HEK293 (cell line): ENCODE measurements at regions not wholly inside any gene's neighbourhood (a gene's known extent, or its start where the extent isn't known, plus 50 kb on each side); places are given as distances from the start of the nearest gene placed in this dataset.

Experiments
- CTCF ChIA-PET: fragments of 350-600 bp; formaldehyde crosslinking; extraction: SDS; loops from one replicate; lab custom pipeline; 2021; ENCODE audit warnings: antibody characterized with exemption; lab: Yijun Ruan, JAX
- POLR2A ChIA-PET: fragments of 300-600 bp; formaldehyde crosslinking; extraction: SDS; loops from one replicate; lab custom pipeline; 2020; ENCODE audit warnings: antibody characterized with exemption, inconsistent platforms; lab: Yijun Ruan, JAX
- H3K27ac ChIP-seq: fragments of 200-500 bp; sonication (Bioruptor generic); 2 replicates; pipeline ENCODE4 v1.5.1; 2014; ENCODE audit warnings: low read depth, low read length, control low read depth, inconsistent platforms; ENCODE audit errors: extremely low read depth
- H3K36me3 ChIP-seq, 2 experiments: fragments of 200-500 bp in 1 of 2; sonication (Bioruptor generic) in 1 of 2; 1 replicate in 1 of 2; 2 replicates in 1 of 2; pipeline ENCODE4 v1.5.1; 2014 to 2017; ENCODE audit warnings: inconsistent platforms in 2 of 2, low read length in 2 of 2; ENCODE audit not compliant: control insufficient read depth in 2 of 2, insufficient read depth in 1 of 2
- H3K4me1 ChIP-seq: fragments of 200-500 bp; sonication (Bioruptor generic); 2 replicates; pipeline ENCODE4 v1.5.1; 2014; ENCODE audit warnings: mild to moderate bottlenecking, low read length, inconsistent platforms; ENCODE audit not compliant: control insufficient read depth, insufficient read depth
- H3K4me3 ChIP-seq: 2 replicates; pipeline ENCODE4 v1.5.1; 2011; ENCODE audit warnings: low read depth, mild to moderate bottlenecking, control low read depth, low read length, moderate library complexity
- H3K9me3 ChIP-seq: fragments of 200-500 bp; sonication (Bioruptor generic); 2 replicates; pipeline ENCODE4 v1.5.1; 2014; ENCODE audit warnings: low read depth, low read length, inconsistent platforms; ENCODE audit not compliant: control insufficient read depth, insufficient read depth
- AEBP2 ChIP-seq: fragments of 450-650 bp; formaldehyde crosslinking; IDR thresholded peaks from 2 replicates; pipeline ENCODE4 v1.5.1; 2016; ENCODE audit warnings: missing biosample characterization, missing genetic modification characterization, borderline replicate concordance
- BCL11A ChIP-seq: fragments of 450-650 bp; formaldehyde crosslinking; IDR thresholded peaks from 2 replicates; pipeline ENCODE4 v1.5.1; 2016; ENCODE audit warnings: low read depth, missing biosample characterization, missing genetic modification characterization
- HOXA7 ChIP-seq: sonication (generic); formaldehyde crosslinking; IDR thresholded peaks from 2 replicates; pipeline ENCODE4 v1.8.1; 2022; ENCODE audit warnings: missing genetic modification reagents, borderline replicate concordance
- HOXC10 ChIP-seq: sonication (generic); formaldehyde crosslinking; IDR thresholded peaks from 2 replicates; pipeline ENCODE4 v1.8.1; 2023; ENCODE audit warnings: mild to moderate bottlenecking, missing genetic modification reagents
- KLF8 ChIP-seq: fragments of 450-650 bp; formaldehyde crosslinking; IDR thresholded peaks from 2 replicates; pipeline ENCODE4 v1.5.1; 2016; ENCODE audit warnings: missing biosample characterization, missing genetic modification characterization
- MYNN ChIP-seq: fragments of 450-650 bp; formaldehyde crosslinking; IDR thresholded peaks from 2 replicates; pipeline ENCODE4 v1.5.1; 2016; ENCODE audit warnings: missing biosample characterization, missing genetic modification characterization, borderline replicate concordance
- SP7 ChIP-seq: fragments of 450-650 bp; formaldehyde crosslinking; IDR thresholded peaks from 2 replicates; pipeline ENCODE4 v1.5.1; 2016; ENCODE audit warnings: missing biosample characterization, missing genetic modification characterization
- ZBTB1 ChIP-seq: fragments of 450-650 bp; formaldehyde crosslinking; IDR thresholded peaks from 2 replicates; pipeline ENCODE4 v1.5.1; 2016; ENCODE audit warnings: missing biosample characterization, missing genetic modification characterization
- ZBTB8A ChIP-seq: fragments of 450-650 bp; formaldehyde crosslinking; IDR thresholded peaks from 2 replicates; pipeline ENCODE4 v1.5.1; 2016; ENCODE audit warnings: missing biosample characterization, missing genetic modification characterization
- ZFP37 ChIP-seq: fragments of 450-650 bp; formaldehyde crosslinking; IDR thresholded peaks from 2 replicates; pipeline ENCODE4 v1.5.1; 2016; ENCODE audit warnings: missing biosample characterization, missing genetic modification characterization
- ZNF214 ChIP-seq: fragments of 450-650 bp; formaldehyde crosslinking; IDR thresholded peaks from 2 replicates; pipeline ENCODE4 v1.5.1; 2017; ENCODE audit warnings: missing biosample characterization, mild to moderate bottlenecking, missing genetic modification characterization, borderline replicate concordance
- ZNF266 ChIP-seq: fragments of 450-650 bp; formaldehyde crosslinking; IDR thresholded peaks from 2 replicates; pipeline ENCODE4 v1.5.1; 2016; ENCODE audit warnings: missing biosample characterization, missing genetic modification characterization, low read depth
- ZNF311 ChIP-seq: fragments of 450-650 bp; formaldehyde crosslinking; IDR thresholded peaks from 2 replicates; pipeline ENCODE4 v1.5.1; 2017; ENCODE audit warnings: missing biosample characterization, missing genetic modification characterization, borderline replicate concordance
- ZNF558 ChIP-seq: fragments of 450-650 bp; formaldehyde crosslinking; IDR thresholded peaks from 2 replicates; pipeline ENCODE4 v1.5.1; 2016; ENCODE audit warnings: missing biosample characterization, missing genetic modification characterization
- ZNF777 ChIP-seq: fragments of 450-650 bp; formaldehyde crosslinking; IDR thresholded peaks from 2 replicates; pipeline ENCODE4 v1.5.1; 2017; ENCODE audit warnings: missing biosample characterization, missing genetic modification characterization, borderline replicate concordance
- TF ChIP-seq, protein P1 (sequence below): fragments of 450-650 bp; formaldehyde crosslinking; IDR thresholded peaks from 2 replicates; pipeline ENCODE4 v1.5.1; 2016; ENCODE audit warnings: missing biosample characterization, missing genetic modification characterization
- TF ChIP-seq, protein P2 (sequence below): fragments of 450-650 bp; formaldehyde crosslinking; IDR thresholded peaks from 2 replicates; pipeline ENCODE4 v1.5.1; 2016; ENCODE audit warnings: missing biosample characterization, missing genetic modification characterization
- TF ChIP-seq, protein P3 (sequence below): fragments of 450-650 bp; formaldehyde crosslinking; IDR thresholded peaks from 2 replicates; pipeline ENCODE4 v1.5.1; 2016; ENCODE audit warnings: missing biosample characterization, missing genetic modification characterization

DNA sequence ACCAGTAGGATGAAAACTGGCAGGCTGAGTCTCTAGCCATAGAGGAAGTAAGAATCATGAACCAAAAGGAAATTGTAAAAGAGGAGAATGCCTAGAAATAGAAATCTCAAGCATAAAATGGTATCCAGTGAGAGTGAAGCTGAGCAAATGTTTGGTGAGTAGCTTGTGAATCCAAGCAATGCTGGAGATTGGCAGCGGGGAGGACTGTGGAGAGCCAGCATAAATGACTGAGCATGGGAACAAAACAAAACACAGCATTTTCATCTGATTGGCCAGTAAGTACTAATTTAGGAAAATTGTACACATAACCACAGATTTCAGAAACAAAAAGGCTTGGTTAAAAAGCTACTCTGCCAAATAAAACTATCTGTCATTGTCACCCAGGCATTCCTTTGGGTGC lies 390.0 kb downstream of the STK39 start:
- H3K27ac ChIP-seq: no peak overlapping the region
- CTCF ChIA-PET: interaction anchor here (1.0 kb wide), 1 partner anchor 13 kb away, joined by 4 read pairs; no protein-coding TSS in a partner anchor
- H3K4me1 ChIP-seq: no peaks in the 10 kb centered on the region
- TF ChIP-seq HOXA7 (CRISPR knock-in tag) (no peak), KLF8 (tag by site-specific recombination) (no peak)
- TF ChIP-seq, all 188 proteins: peak for 0
- POLR2A ChIA-PET: no interaction called here
- H3K9me3 ChIP-seq: no peaks in the 10 kb centered on the region
- no peak overlapping the region for H3K4me3 ChIP-seq
- no peaks in the 10 kb centered on the region for H3K36me3 ChIP-seq

- ChIA-PET CTCF (interaction anchor here (1.0 kb wide), 1 partner anchor 13 kb away, joined by 3 read pairs; no protein-coding TSS in a partner anchor), POLR2A (interaction anchor here (0.6 kb wide), 1 partner anchor 94 kb away, joined by 5 read pairs; no protein-coding TSS in a partner anchor)
- Histone ChIP-seq H3K4me3 (no peak overlapping the region), H3K9me3 (no peaks in the 10 kb centered on the region)
- TF ChIP-seq SP7 (tag by site-specific recombination): no peak
- no peak for TF ChIP-seq ZNF214 (tag by site-specific recombination)
- TF ChIP-seq ZNF777: no peak
- TF ChIP-seq, protein P1, sequence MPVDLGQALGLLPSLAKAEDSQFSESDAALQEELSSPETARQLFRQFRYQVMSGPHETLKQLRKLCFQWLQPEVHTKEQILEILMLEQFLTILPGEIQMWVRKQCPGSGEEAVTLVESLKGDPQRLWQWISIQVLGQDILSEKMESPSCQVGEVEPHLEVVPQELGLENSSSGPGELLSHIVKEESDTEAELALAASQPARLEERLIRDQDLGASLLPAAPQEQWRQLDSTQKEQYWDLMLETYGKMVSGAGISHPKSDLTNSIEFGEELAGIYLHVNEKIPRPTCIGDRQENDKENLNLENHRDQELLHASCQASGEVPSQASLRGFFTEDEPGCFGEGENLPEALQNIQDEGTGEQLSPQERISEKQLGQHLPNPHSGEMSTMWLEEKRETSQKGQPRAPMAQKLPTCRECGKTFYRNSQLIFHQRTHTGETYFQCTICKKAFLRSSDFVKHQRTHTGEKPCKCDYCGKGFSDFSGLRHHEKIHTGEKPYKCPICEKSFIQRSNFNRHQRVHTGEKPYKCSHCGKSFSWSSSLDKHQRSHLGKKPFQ: no peak
- no peak for TF ChIP-seq ZNF266 (tag by site-specific recombination)
- no peak for TF ChIP-seq ZNF311 (tag by site-specific recombination)
- TF ChIP-seq, all 188 proteins: peak for 0
- H3K27ac ChIP-seq: no peak overlapping the region
- H3K36me3 ChIP-seq: no peaks in the 10 kb centered on the region
- no peaks in the 10 kb centered on the region for H3K4me1 ChIP-seq
Measured at GRCh38 chr2:167856190-167856589, 391.2 kb downstream of the STK39 start.

- H3K9me3 ChIP-seq: no peaks in the 10 kb centered on the region
- POLR2A ChIA-PET: no interaction called here
- CTCF ChIA-PET: interaction anchor here (0.6 to 1.0 kb wide), 2 partner anchors 9 to 12 kb away, joined by 3 read pairs; no protein-coding TSS in a partner anchor
- no peak overlapping the region for H3K27ac ChIP-seq
- TF ChIP-seq ZFP37 (tag by site-specific recombination) (no peak), MYNN (tag by site-specific recombination) (no peak), BCL11A (tag by site-specific recombination) (no peak), HOXC10 (CRISPR knock-in tag) (no peak), ZNF558 (no peak), ZBTB8A (tag by site-specific recombination) (no peak), AEBP2 (tag by site-specific recombination) (no peak), ZBTB1 (tag by site-specific recombination) (no peak)
- TF ChIP-seq, protein P2, sequence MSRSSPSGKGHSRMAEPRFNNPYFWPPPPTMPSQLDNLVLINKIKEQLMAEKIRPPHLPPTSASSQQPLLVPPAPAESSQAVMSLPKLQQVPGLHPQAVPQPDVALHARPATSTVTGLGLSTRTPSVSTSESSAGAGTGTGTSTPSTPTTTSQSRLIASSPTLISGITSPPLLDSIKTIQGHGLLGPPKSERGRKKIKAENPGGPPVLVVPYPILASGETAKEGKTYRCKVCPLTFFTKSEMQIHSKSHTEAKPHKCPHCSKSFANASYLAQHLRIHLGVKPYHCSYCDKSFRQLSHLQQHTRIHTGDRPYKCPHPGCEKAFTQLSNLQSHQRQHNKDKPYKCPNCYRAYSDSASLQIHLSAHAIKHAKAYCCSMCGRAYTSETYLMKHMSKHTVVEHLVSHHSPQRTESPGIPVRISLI (tag by site-specific recombination): no peak
- TF ChIP-seq, protein P3, sequence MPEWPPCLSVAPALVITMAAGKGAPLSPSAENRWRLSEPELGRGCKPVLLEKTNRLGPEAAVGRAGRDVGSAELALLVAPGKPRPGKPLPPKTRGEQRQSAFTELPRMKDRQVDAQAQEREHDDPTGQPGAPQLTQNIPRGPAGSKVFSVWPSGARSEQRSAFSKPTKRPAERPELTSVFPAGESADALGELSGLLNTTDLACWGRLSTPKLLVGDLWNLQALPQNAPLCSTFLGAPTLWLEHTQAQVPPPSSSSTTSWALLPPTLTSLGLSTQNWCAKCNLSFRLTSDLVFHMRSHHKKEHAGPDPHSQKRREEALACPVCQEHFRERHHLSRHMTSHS (tag by site-specific recombination): no peak
- no peaks in the 10 kb centered on the region for H3K4me1 ChIP-seq
- no peaks in the 10 kb centered on the region for H3K36me3 ChIP-seq
- no peak overlapping the region for H3K4me3 ChIP-seq
Measured at GRCh38 chr2:167855211-167855610, 392.2 kb downstream of the STK39 start.
